ENCODE measurements at regions not wholly inside any gene's neighbourhood (a gene's known extent, or its start where the extent isn't known, plus 50 kb on each side); places are given as distances from the start of the nearest gene placed in this dataset.

DNA sequence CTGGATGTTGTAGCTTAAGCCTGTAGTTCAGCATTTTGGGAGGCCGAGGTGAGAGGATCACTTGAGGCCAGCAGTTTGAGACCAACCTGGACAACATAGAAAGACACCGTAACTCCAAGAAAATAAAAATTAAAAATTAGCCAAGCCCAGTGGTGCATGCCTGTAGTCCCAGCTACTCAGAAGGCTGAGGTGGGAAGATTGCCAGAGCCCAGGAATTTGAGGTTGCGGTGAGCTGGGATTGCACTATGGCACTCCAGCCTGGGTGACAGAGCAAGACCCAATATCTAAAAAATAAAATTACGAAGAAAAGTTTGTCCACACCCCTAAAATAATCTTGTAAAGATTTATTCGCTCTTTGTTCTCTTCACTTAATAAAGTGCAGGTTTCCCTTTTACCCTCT lies 951.0 kb downstream of the TYW1 start:
- no peak for TF ChIP-seq POLR2AphosphoS5 (IDR thresholded peaks at IDR 0.05; ENCODE audit: low read depth, low read length)
- TF ChIP-seq SIN3A (IDR thresholded peaks at IDR 0.05; ENCODE audit: borderline replicate concordance, insufficient read depth, low read length) = no peak

- TF ChIP-seq FOXP2 (optimal IDR thresholded peaks at IDR 0.05; ENCODE audit: borderline replicate concordance, extremely low read depth, extremely low read length, insufficient read depth) (no peak), POLR2AphosphoS5 (IDR thresholded peaks at IDR 0.05; ENCODE audit: low read depth, low read length) (no peak), SIN3A (IDR thresholded peaks at IDR 0.05; ENCODE audit: borderline replicate concordance, insufficient read depth, low read length) (no peak), TAF1 (IDR thresholded peaks at IDR 0.05; ENCODE audit: borderline replicate concordance, insufficient read depth, low read length) (no peak), REST (IDR thresholded peaks at IDR 0.05; ENCODE audit: insufficient read depth in 1 of 2, low read depth in 2 of 2, low read length in 2 of 2) (no peak)
Measured at GRCh38 chr7:67950321-67951083, 953.9 kb downstream of the TYW1 start.

GRCh38 chr7:67955061-67955460 lies 958.4 kb downstream of the TYW1 start:
- TF ChIP-seq FOXP2 (optimal IDR thresholded peaks at IDR 0.05; ENCODE audit: borderline replicate concordance, extremely low read depth, extremely low read length, insufficient read depth) (no peak), POLR2AphosphoS5 (IDR thresholded peaks at IDR 0.05; ENCODE audit: low read depth, low read length) (no peak), SIN3A (IDR thresholded peaks at IDR 0.05; ENCODE audit: borderline replicate concordance, insufficient read depth, low read length) (no peak), TAF1 (IDR thresholded peaks at IDR 0.05; ENCODE audit: borderline replicate concordance, insufficient read depth, low read length) (no peak), REST (IDR thresholded peaks at IDR 0.05; ENCODE audit: insufficient read depth in 1 of 2, low read depth in 2 of 2, low read length in 2 of 2) (no peak)

DNA sequence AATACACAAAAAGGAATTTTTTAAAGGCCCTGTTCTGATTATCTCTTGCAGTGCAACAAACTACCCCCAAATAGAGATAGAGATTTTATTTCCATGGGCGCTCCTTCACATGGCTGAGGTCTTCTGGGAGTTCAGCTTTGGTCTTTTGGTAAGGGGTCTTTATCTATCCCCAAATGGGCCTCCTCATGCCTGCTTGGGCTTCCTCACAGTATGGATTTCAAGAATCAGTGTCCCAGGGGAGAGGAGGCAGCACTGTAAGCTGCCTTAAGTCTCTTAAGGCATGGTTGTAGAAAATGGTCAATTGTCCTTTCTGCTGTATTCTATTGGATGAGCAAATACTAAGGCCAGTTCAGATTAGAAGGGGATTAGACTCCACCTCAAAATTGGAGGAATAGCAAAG lies 966.2 kb downstream of the TYW1 start:
- no peak for TF ChIP-seq FOXP2 (optimal IDR thresholded peaks at IDR 0.05; ENCODE audit: borderline replicate concordance, extremely low read depth, extremely low read length, insufficient read depth)
- TF ChIP-seq TAF1 (IDR thresholded peaks at IDR 0.05; ENCODE audit: borderline replicate concordance, insufficient read depth, low read length) = no peak
- TF ChIP-seq SIN3A (IDR thresholded peaks at IDR 0.05; ENCODE audit: borderline replicate concordance, insufficient read depth, low read length) = no peak
- no peak for TF ChIP-seq POLR2AphosphoS5 (IDR thresholded peaks at IDR 0.05; ENCODE audit: low read depth, low read length)
- no peak for TF ChIP-seq REST (IDR thresholded peaks at IDR 0.05; ENCODE audit: insufficient read depth in 1 of 2, low read depth in 2 of 2, low read length in 2 of 2)

GRCh38 chr7:67976490-67976889 lies 979.9 kb downstream of the TYW1 start:
- TF ChIP-seq REST (IDR thresholded peaks at IDR 0.05; ENCODE audit: insufficient read depth in 1 of 2, low read depth in 2 of 2, low read length in 2 of 2) = no peak

All from PFSK-1 (cell line).